ENCODE measurements at regions not wholly inside any gene's neighbourhood (a gene's known extent, or its start where the extent isn't known, plus 50 kb on each side); places are given as distances from the start of the nearest gene placed in this dataset.

DNA sequence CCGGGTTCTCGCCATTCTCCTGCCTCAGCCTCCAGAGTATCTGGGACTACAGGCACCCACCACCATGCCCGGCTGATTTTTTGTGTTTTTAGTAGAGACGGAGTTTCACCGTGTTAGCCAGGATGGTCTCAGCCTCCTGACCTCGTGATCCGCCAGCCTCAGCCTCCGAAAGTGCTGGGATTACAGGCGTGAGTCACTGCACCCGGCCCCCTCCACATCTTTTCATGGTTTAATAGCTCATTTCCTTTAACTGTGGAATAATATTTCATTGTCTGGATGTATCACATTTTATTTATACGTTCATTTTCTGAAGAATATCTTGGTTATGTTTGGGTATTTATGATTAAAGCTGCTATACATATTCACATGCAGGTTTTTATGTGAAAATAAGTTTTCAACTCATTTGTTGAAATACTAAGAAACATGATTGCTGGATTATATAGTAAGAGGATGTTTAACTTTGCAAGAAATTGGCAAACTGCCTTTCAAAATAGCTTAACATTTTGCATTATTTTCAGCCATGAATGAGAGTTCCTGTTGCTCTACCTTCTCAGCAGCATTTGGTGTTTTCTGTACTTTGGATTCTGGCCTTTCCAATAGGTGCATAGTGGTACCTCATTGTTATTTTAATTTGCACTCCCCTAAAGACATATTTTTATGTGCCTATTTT is 591.9 kb downstream of the TECRL start:
- H3K4me1 Mint-ChIP-seq, result no peaks in the 10 kb centered on the region
- H3K27me3 Mint-ChIP-seq (ENCODE audit: low read depth), result no peaks in the 10 kb centered on the region
- no peak overlapping the region for H3K27ac Mint-ChIP-seq (ENCODE audit: unreplicated experiment)
- TF ChIP-seq, protein P1, sequence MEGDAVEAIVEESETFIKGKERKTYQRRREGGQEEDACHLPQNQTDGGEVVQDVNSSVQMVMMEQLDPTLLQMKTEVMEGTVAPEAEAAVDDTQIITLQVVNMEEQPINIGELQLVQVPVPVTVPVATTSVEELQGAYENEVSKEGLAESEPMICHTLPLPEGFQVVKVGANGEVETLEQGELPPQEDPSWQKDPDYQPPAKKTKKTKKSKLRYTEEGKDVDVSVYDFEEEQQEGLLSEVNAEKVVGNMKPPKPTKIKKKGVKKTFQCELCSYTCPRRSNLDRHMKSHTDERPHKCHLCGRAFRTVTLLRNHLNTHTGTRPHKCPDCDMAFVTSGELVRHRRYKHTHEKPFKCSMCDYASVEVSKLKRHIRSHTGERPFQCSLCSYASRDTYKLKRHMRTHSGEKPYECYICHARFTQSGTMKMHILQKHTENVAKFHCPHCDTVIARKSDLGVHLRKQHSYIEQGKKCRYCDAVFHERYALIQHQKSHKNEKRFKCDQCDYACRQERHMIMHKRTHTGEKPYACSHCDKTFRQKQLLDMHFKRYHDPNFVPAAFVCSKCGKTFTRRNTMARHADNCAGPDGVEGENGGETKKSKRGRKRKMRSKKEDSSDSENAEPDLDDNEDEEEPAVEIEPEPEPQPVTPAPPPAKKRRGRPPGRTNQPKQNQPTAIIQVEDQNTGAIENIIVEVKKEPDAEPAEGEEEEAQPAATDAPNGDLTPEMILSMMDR (conservative IDR thresholded peaks at IDR 0.05), result no peak
- H3K4me3 Mint-ChIP-seq, result no peak overlapping the region
- no peaks in the 10 kb centered on the region for H3K9me3 Mint-ChIP-seq
- DNase-seq (ENCODE audit: low read depth, low spot score), result no peak
- no peaks in the 10 kb centered on the region for H3K36me3 Mint-ChIP-seq (ENCODE audit: low read depth)

DNA sequence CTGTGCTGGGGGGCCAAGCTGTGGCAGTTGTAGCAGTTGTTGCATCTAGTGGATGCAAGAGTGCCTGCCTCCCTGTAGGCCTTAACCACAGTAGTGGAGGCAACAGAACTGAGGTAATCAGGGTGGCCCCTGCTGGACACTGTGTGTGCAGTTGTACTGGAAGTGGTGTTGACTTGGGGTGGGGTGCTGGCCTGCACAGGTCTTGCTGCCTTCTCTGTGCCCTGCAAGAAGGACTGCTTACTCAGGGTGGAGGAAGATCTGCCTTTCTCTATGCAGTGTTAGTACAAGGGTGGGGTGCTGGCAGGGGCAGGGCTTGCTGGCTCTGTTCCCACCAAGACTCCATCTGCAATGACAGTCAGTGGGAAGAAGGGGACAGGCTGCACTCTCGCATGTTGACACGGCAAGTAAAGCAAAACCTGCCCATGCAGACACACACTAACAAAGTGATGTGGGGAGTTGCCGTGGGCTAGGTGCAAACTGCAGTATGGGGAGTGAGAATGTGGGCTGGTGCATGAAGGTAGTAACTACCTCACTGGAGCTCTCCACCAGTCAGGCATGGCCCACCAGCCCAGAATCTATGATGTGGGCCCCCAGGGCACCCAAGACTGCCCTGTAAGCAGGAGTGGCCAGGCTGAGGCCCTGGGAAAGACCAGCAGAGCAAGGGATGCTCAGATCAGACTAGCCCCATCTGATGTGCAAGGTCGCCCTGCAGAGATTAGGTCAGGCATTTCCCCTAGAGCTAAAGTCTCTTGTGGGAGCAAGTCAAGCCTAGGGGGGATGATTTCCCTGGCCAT is 594.9 kb downstream of the TECRL start:
- Mint-ChIP-seq H3K4me3 (no peak overlapping the region), H3K4me1 (no peaks in the 10 kb centered on the region), H3K27me3 (ENCODE audit: low read depth) (no peaks in the 10 kb centered on the region), H3K9me3 (peaks cover 2% of the 10 kb centered on the region), H3K36me3 (ENCODE audit: low read depth) (no peaks in the 10 kb centered on the region), H3K27ac (ENCODE audit: unreplicated experiment) (no peak overlapping the region)
- DNase-seq (ENCODE audit: low read depth, low spot score), result no peak
- TF ChIP-seq, protein P1 (conservative IDR thresholded peaks at IDR 0.05), result no peak

DNA sequence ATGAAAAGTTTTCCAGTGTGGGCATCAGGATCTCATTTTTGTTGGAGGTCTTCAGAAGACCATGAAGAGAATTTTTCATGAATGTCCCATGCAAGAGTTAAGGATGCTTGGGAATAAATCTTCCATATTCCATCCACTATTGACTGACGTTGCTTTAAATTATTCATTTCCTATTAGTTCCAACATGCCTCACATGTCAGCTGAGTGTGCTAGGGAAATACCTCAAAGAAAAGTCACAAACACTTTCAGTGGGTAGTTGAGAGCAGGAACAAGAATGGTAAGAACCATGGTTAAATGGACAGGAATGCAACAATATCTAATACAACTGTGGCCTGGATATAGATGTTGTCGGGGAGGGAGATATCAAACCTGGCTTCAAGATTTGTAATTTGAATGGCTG is 610.1 kb downstream of the TECRL start:
- no peak overlapping the region for H3K27ac Mint-ChIP-seq (ENCODE audit: unreplicated experiment)
- no peak for DNase-seq (ENCODE audit: low read depth, low spot score)
- no peak overlapping the region for H3K4me3 Mint-ChIP-seq
- peaks cover 2% of the 10 kb centered on the region for H3K9me3 Mint-ChIP-seq
- TF ChIP-seq, protein P1 (conservative IDR thresholded peaks at IDR 0.05), result no peak
- H3K4me1 Mint-ChIP-seq, result no peaks in the 10 kb centered on the region
- H3K36me3 Mint-ChIP-seq (ENCODE audit: low read depth), result no peaks in the 10 kb centered on the region
- H3K27me3 Mint-ChIP-seq (ENCODE audit: low read depth), result no peaks in the 10 kb centered on the region

DNA sequence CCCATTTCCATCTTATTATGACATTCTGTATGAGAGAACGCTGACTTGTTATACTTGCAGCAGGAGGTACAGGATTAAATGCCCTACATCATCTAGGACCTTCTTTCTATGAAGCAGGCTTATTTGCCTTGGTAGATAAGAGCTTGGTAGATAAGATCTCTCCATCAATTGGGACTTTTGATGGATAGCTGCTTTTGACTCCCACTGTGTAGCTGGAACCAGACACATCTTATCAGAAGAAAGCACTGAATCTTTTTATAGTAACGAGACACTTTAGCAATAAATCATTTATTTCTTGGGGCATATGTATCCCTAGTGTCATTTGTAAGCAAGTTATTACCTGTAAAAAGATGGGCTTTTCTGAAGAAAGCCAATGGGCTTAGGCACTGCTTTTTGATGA is 613.9 kb downstream of the TECRL start:
- Mint-ChIP-seq H3K27me3 (ENCODE audit: low read depth) (no peaks in the 10 kb centered on the region), H3K36me3 (ENCODE audit: low read depth) (no peaks in the 10 kb centered on the region), H3K4me3 (no peak overlapping the region), H3K9me3 (no peaks in the 10 kb centered on the region), H3K4me1 (no peaks in the 10 kb centered on the region), H3K27ac (ENCODE audit: unreplicated experiment) (no peak overlapping the region)
- TF ChIP-seq, protein P1 (conservative IDR thresholded peaks at IDR 0.05), result no peak
- no peak for DNase-seq (ENCODE audit: low read depth, low spot score)

DNA sequence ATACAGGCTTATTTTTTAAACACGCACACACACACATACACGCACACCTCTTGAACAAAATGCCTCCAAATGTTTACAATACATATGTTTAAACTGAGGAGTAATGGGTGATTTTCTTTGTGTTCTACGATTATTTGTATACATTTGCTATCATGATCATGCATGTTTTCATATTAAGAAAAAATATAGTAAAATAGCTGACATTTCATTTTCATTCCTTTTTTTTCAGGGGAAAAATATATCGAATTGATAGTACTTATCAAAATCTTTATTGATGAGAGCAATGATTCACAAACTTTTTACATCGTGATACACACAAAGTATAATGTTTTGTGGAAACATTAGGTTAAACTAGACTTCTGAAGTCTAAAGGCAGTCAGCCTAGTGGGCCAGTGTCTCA is 618.9 kb downstream of the TECRL start:
- Mint-ChIP-seq H3K9me3 (no peaks in the 10 kb centered on the region), H3K27me3 (ENCODE audit: low read depth) (no peaks in the 10 kb centered on the region), H3K27ac (ENCODE audit: unreplicated experiment) (no peak overlapping the region), H3K36me3 (ENCODE audit: low read depth) (no peaks in the 10 kb centered on the region), H3K4me3 (no peak overlapping the region), H3K4me1 (no peaks in the 10 kb centered on the region)
- TF ChIP-seq, protein P1 (conservative IDR thresholded peaks at IDR 0.05), result no peak
- no peak for DNase-seq (ENCODE audit: low read depth, low spot score)

All from neural crest cell (in vitro differentiated cells).